NOMO-1 treated with DMSO at 0.1 percent for 48 hours (cell line): ENCODE measurements at regions not wholly inside any gene's neighbourhood (a gene's known extent, or its start where the extent isn't known, plus 50 kb on each side); places are given as distances from the start of the nearest gene placed in this dataset.
"Not testable (repeated sequence)": the region's sequence is repeated elsewhere in the genome, so short reads cannot be mapped to it uniquely, and the experiment has no call there.

Experiments used
- DNase-seq: peaks from one replicate; lab custom pipeline; 2025; ENCODE audit not compliant: unreplicated experiment; lab: John Stamatoyannopoulos, UW

DNA sequence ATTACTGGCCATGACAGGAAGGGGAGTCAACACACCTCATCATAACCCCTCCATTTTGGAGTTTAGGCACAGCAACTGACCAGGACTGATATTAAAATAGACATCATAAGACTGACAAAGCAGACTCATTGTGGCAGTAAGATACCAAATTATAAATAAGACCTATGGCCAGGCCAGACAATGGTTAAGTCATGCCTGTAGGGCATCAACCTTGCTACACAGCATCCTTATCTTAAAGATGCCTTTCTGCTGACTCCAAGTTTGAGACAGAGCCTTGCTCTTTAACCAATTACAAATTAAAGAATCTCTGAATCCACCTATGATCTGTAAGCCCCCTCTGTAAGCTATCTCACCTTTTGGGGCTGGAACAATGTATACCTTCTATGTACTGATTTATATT lies 65.5 kb downstream of the VCX2 start:
- no peak for DNase-seq

DNA sequence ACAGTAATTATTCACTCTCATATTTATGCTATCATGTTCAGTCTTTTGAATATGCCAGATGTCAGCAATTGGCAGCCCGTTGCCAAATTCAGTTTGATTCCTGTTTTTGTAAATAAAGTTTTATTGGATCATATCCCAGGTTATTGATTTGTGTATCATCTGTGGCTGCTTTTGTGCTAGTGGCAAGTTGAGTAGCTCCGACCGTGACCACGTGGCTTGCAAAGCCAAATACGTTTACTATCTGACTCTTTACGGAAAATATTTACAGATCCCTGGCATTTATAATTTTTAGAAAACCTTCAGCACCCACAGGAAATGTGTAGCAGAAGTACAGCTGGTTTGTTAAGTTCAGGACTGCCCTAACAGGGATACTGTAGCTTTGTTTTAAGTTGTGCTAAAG lies 67.4 kb downstream of the VCX2 start:
- DNase-seq = no peak

DNA sequence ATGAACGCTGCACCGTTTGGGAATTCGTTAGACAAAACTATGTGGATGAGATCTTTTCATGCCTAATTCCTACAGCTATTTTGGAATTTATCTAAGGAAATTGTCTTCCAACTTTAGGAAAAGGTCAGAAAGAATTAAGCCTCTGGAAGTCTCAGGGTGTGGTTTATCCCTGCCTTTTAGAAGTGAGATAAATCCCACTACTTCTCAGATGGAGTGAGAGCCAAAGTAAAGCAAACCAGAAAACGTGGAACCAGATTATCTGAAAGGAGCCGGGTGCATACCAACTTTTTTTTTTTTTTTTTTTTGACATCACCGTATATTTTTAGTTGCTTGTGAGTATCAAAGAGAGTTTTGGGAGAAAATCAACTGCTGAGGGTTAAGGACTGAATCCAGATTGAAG lies 79.6 kb downstream of the VCX2 start:
- DNase-seq = no peak

DNA sequence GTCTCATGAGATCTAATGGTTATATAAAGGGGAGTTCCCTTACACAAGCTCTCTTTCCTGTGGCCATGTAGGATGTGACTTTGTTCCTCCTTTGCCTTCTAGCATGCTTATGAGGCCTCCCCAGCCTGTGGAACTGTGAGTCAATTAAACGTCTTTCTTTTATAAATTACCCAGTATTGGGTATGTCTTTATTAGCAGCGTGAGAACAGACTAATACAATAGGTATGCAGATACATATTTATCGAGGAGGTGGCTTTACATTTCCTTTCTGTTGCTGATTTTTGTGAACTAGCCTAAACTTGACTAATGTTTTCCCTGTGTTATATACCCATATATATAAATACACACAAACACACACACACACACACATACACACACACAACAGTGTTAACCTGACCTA lies 80.2 kb downstream of the VCX2 start:
- DNase-seq = no peak

DNA sequence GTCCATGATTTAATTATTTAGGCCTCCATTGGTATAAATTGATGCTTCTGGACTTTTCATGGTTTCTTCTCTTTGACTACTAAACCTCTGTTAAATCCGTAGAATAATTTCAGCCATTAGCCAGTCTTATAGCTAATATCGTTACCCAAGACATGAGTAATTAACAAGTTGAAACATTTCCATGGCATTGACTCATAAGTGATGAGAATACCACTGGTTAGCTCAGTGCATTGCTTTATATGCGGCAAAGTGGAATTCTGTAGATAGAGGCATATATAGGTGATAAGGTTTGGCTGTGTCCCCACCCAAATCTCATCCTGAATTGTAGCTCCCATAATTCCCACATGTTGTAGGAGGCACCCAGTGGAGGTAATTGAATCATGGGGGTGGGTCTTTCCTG lies 80.6 kb downstream of the VCX2 start:
- DNase-seq = no peak

DNA sequence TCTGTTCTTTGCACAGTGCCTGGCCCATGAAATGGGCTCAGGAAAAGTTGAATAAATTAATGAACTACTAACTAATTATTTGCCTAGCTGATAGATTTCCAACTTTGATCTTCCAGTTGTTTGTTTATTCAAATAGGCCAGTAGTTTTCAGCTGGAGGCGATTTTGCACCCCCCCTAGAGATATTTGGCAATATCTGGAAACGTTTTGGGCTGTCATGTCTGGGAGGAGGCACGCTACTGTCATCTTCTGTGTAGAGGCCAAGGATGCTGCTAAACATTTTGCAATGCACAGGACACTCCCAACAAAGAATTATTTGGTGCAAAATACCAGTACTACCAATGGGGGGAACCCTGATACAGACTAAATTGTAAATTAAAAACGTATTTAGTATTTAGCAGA lies 81.9 kb downstream of the VCX2 start:
- no peak for DNase-seq

DNA sequence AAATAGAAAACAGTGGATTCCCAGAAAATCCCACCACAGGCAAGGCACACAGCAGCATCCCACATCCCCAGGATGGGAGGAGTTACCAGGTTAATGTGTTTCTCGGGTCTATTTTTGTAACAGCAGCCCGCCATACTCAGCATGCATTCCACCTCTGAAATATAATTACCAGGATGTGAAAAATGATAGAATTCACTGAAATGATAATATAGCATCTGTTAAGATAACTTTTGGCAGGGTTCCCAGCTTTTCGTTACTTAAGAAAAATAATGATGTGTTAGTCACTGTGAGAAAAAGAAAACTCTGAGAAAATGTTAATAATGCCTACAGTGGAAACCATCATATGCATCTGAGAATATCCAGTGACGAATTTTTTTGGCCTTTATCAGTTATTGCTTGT lies 87.1 kb downstream of the VCX2 start:
- no peak for DNase-seq

DNA sequence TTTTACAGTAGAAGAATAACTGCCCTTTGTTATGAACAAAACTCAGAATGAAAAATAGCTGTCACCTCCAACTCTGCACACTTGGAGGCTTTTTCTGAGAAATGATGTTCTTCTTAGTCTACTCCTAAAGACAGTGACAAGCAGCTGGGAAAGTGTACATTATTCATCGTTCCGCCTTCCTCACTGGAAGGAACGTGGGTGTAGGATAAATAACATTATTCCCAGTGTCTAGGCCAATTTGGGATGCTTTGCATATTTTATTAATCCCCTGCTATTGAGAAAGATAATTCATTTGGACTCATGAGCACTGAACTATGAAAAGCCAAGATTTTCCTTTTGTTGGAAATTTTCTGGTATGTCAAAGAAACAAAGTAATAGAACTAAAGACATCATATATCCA lies 87.8 kb downstream of the VCX2 start:
- DNase-seq = no peak

DNA sequence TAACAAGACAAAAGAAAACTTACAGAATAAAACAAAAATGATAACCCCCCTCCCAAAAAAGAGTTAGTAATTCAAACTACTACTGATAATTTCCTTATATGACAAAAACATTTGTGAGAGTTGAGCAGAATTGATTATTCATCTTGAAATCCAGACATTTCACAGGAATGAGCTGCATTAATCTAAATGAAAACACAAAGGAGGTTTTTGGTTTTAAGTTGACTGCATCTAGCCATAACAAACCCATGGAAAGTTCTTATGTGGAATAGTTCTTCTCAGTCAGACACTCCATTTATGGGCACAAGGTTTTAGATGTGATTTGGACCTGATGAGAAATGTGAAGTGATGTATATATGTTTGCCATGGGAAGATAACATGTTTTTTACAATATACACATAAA lies 95.4 kb downstream of the VCX2 start:
- no peak for DNase-seq

DNA sequence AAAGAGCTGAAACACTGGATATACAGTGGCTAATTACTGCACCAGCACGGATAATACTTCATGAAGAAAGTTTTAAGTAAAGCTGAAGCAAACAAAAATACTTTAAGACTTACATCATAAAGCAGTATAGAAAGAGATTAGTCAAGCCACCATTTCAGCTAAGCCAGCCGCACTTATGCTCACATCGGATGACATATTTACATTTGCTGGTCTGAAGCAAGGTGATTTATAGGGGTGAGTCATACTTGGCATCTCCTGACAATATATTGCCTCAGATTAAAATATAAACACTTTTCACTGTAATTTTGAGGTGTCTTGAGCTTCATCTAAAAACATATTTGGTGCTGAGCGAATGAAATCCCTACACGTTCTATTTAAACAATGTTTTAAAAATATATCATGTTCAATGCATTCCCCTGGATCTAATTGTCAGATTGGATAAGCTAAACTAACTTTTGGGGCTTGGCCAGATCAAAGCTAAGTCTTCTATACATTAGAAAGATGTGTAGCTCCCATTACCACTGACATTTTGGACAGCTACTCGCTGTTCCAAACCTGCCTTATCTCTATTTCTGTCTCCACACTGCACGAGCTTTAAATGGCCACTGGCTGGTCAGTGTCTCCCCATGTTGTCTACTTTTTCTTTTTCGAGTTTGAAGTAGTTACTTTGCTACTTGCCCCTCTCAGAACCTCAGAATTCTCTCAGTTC lies 103.2 kb downstream of the VCX2 start:
- DNase-seq = no peak

DNA sequence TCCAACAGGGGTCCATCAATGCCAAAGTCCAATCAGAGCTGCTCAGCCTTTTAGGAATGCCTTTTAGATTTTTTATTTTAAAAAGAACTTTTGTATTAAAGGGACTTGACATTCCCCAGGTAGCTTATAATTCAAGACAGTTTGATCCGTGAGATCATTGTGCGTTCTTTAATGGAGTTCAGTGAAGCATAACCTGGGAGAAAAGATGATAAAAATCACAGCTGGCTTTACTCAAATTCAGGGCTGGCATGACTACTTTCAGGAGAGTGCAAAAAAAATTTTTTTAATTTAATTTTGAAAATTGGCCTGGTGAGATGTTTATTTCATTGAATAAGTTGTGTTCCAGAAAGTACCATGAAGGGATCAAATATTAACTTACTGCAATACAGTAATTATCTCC lies 118.2 kb downstream of the VCX2 start:
- no peak for DNase-seq

DNA sequence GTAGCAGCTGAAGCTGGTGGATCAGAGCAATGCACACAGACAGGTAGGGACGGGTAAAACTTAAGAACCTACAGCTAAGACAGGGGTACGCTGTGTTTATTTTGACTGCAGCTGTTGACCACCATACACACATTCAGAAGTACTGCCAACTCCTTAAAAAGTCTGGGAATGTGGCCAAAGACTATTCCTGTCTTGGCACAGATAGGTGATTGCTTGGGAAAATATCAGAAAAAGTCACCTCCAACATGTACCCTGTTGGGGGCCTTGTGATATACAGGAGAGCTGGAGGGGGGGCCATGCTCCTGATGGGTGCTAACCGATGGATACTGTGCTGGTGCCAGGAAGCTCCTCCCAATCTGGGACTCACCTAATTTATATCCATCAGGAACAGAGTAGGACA lies 121.2 kb downstream of the VCX2 start:
- no peak for DNase-seq

DNA sequence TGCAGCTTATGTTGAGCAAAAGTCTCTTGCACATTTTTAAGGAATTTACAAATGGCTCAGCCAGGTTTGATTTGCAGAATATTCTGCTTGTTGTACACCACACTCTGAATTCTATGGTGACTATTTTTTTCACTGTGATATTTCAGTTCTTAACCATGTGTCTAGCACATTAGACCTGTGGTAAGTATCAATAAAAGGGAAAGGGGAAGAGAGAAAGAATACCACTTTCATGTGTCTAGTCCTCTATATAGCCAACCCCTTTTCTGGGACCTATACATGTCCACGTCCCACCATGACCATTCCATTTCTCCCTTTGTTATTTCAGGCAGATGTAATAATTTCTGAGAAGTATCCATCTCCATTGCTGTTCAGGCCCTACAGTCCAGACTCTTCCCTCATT lies 121.3 kb upstream of the PNPLA4 start:
- DNase-seq = no peak

DNA sequence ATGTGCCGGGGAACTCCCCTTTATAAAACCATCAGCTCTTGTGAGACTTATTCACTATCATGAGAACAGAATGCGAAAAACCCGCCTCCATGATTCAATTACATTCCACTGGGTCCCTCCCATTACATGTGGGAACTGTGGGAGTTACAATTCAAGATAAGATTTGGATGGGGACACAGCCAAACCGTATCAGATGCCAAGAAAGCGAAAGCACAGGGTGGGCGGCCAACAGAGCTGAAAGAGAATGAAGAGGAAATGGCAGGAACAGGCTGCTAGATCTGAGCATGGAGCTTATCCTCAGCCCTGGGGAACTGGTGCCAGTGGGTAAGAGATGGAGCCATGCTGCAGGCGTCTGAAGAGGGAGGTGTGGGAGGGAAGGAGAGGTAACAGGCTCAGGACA lies 117.7 kb upstream of the PNPLA4 start:
- no peak for DNase-seq

DNA sequence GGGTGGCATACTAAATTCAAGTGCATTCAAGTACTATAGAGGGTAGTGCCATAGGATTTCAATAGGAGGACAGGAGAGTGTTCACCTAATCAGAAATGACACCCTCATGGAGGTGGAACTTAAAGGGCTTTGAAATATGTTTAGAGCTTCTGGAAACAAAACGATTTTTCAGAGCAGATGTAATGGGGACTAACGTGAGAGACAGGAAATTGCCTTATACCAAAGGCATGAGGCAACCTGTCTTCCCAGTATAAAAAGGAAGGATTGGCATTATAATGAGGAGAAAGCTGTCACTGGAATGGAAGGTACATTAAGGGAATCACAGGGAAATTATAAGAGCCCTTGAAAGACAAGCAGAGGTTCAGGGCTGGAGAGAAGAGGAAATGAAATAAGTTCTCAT lies 116.3 kb upstream of the PNPLA4 start:
- no peak for DNase-seq

DNA sequence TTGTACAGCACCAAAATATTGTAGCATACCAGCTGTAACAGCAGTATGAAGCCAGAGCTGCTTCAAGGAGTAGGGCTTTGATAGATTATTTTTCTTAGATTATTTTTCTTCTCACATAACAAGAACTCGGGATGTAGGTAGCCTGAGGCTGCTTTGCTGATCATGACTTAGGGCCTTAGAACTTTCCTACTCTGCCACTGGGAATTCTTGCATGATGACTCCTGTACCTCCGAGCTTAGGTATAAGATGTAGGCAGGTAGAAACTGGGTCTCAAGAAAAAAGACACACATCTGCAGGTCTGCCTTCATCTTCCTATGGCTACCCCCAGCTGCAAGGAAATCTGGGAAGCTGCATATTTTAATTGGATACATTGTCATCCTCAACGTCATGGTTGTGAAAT lies 115.9 kb upstream of the PNPLA4 start:
- DNase-seq = no peak

DNA sequence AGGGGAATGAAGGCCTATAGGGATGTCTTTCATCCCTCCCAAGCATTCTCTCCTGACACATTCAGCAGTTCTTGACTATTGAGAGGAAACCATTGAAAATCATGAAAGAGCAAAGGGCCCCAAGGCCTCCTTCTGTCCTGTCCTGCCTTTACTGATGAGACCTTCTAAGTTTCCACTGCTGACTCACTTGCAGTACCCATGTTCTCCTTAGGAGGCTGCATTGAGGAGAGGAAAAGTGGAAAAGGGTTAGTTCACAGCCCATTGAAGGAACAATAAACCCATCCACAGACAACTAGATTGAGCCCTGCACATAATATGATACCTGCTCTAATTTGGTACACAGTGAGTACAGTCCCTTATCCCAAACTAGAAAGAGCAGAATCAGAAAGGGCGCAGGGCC lies 115.1 kb upstream of the PNPLA4 start:
- no peak for DNase-seq

DNA sequence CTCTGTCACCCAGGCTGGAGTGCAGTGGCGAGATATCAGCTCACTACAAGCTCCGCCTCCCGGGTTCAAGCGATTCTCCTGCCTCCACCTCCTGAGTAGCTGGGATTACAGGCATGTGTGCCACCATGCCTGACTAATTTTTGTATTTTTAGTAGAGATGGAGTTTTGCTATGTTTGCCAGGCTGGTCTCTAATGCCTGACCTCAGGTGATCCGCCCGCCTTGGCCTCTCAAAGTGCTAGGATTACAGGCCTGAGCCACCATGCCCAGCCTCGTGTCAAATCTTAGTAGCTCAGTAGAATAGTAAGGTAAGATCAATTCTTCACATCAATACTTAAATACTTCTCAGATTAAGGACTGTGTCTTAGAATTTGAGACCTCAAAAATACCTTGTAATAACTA lies 112.5 kb upstream of the PNPLA4 start:
- not testable (repeated sequence) for DNase-seq

DNA sequence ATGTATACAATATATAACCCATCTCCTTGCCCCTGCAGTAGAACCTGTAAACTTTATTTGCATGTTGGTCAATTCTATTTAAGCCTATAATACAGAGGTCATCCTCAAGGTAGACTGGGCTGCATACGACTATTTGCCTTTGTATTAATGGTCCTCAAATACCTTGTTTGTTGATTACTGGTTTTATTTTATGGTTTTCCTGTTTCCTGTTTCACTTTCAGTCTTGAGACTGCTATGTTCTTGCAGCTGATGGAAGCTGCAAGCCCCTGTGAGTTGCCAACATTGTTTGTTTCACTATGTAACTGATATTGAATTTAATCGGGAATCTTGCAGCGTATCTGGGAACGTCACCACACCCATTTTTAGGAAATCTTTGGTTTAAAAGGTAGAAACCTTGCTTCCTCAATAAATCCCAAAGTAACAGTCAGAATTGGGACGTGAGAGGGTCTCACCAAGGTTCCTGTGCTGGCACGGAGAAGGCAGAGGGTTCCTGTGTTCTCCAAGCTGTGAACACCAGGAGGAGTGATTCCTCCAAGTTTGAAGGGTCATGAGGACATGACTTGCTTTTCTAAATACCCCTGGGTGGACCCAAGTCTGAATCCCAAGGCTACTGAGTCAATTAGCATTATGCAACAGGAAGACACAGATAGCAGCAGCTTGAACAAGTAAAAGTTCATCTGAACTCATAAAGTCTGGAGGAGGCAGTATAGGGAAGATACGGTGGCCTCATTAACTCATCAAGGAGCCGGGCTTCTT lies 110.6 kb upstream of the PNPLA4 start:
- no peak for DNase-seq

DNA sequence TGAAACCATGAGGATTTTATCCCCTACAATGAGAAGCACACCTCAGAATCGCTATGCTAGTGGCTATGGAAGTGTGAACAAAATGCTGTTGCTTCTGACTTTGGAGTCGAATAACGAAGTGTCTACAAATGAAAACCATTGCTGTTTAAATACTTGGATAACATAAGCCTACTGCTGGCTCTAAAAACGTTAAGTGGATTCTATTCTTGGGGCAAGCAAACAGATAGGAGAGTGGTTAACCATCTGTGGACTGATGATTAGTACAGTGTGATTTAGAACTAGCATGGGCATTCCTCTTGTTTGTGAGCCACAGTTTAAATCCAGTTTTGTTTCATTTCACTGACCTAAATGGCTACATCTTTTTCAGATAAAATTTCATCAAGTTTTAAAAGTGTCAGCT lies 109.7 kb upstream of the PNPLA4 start:
- DNase-seq = no peak

DNA sequence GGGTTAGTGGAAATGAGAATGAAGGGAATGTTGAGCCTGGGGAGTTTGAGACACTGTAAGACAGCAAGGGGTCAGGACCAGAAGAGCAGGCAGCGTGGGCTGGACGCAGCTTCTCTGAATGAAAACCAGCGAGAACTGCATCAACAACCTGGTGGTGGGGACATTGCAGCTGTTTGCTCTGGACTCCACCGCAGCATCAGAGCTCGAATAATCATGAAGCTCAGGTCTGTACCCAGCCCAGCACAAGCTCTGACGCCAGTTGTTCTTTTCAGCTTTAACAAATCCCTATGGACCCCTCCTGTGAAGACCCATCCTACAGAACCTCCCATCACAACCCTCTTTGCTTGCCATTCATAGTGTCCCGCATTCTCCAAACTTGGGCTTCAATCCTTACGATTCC lies 106.8 kb upstream of the PNPLA4 start:
- DNase-seq = no peak

DNA sequence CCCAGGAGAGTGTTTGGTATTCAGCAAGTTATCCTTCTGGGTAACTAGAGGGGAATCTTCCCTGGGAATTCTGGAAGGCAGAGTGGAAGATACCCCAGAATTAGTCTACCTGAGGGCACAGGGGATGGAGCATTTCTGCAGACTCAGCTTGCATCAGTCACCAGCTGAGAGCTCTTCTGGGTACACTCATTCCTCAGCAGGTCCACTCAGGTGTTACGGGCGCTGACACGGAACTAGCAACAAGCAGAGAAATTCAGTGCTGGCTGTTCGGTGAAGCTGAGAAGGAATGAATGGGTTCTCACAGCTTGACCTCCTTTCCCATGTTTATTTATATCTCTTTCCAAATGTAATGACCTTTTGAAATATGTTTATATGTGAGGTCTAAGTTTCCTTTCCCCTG lies 106.0 kb upstream of the PNPLA4 start:
- no peak for DNase-seq

DNA sequence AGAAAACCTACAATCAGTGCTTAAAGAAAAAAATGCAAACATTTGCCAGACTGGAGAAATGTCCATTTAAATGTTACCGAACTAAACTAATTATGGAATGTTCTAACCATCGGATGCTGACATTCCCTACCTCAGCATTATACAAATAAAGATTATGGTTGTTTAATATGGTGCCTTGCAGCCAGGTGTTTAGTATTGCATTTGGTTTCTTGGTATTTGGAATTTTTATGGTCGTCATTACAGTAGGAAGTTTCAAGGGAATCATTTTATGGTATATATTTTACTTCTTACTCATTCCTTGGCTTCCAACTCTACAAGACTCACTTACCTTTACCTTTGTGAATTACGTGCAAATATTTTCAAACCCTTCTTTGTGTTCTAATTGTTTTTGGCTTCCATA lies 103.1 kb upstream of the PNPLA4 start:
- DNase-seq = no peak
